ENCODE measurements at regions not wholly inside any gene's neighbourhood (a gene's known extent, or its start where the extent isn't known, plus 50 kb on each side); places are given as distances from the start of the nearest gene placed in this dataset.

GRCh38 chr9:116067566-116067965 lies 86.0 kb upstream of the PAPPA start:
- no peak overlapping the region for H3K4me3 ChIP-seq
- no peaks in the 10 kb centered on the region for H3K4me1 ChIP-seq (ENCODE audit: control insufficient read depth in 1 of 2, low read depth in 2 of 2)
- ATAC-seq (ENCODE audit: insufficient number of reproducible peaks, low FRiP score, low read depth) (no peak), DNase-seq (ENCODE audit: low spot score) (no peak)
- no peaks in the 10 kb centered on the region for H3K27me3 ChIP-seq (replicated peaks; ENCODE audit: insufficient read depth)
- TF ChIP-seq CTCF (IDR thresholded peaks at IDR 0.05) = no peak
- H3K36me3 ChIP-seq = no peaks in the 10 kb centered on the region
- no peak overlapping the region for H3K27ac ChIP-seq
- H3K9me3 ChIP-seq = no peaks in the 10 kb centered on the region

DNA sequence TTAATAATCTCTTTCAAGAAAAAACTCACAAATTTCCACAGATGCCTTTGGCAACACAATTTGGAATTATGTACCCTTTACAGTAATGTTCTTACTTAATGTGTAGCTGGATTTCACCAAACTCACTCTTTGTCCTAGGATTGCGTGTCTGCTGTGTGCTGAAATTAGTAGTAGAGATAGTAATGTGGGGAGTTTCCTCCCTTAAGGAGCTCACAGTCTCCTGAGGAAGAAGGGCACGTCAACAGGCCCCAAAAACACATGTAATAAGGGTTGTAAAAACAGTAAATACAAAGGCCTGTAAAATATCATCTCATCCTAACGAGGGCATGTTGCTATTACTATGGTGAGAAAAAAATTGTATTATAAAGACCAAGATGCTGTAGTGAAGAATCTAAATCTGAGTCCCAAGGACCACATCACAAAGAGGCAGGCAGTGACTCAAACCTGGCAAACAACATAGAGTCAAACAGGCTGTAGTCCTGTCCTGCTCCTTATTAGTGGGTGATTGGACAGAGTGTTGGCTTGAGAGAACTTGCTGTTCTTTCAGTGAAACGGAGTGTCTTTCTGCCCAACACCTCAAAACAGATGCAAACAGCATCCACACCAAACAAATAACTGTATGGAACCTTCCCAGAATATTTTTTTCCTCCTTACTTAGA lies 83.2 kb upstream of the PAPPA start:
- no peak for DNase-seq (ENCODE audit: low spot score)
- no peak for TF ChIP-seq CTCF (IDR thresholded peaks at IDR 0.05)
- no peak for ATAC-seq (ENCODE audit: insufficient number of reproducible peaks, low FRiP score, low read depth)

GRCh38 chr9:116072046-116072445 lies 81.5 kb upstream of the PAPPA start:
- Histone ChIP-seq H3K27ac (no peak overlapping the region), H3K36me3 (no peaks in the 10 kb centered on the region), H3K27me3 (replicated peaks; ENCODE audit: insufficient read depth) (no peaks in the 10 kb centered on the region), H3K4me1 (ENCODE audit: control insufficient read depth in 1 of 2, low read depth in 2 of 2) (no peaks in the 10 kb centered on the region), H3K9me3 (no peaks in the 10 kb centered on the region), H3K4me3 (no peak overlapping the region)
- ATAC-seq (ENCODE audit: insufficient number of reproducible peaks, low FRiP score, low read depth) (no peak), DNase-seq (ENCODE audit: low spot score) (no peak)
- no peak for TF ChIP-seq CTCF (IDR thresholded peaks at IDR 0.05)

More for the DNA sequence above, 83.2 kb upstream of the PAPPA start:
- H3K27ac ChIP-seq = no peak overlapping the region
- H3K4me3 ChIP-seq = no peak overlapping the region
- no peaks in the 10 kb centered on the region for H3K4me1 ChIP-seq (ENCODE audit: control insufficient read depth in 1 of 2, low read depth in 2 of 2)
- H3K36me3 ChIP-seq = no peaks in the 10 kb centered on the region
- no peaks in the 10 kb centered on the region for H3K27me3 ChIP-seq (replicated peaks; ENCODE audit: insufficient read depth)
- H3K9me3 ChIP-seq = no peaks in the 10 kb centered on the region

- DNase-seq (ENCODE audit: low spot score) (no peak), ATAC-seq (ENCODE audit: insufficient number of reproducible peaks, low FRiP score, low read depth) (no peak)
- Histone ChIP-seq H3K27ac (no peak overlapping the region), H3K4me1 (ENCODE audit: control insufficient read depth in 1 of 2, low read depth in 2 of 2) (no peaks in the 10 kb centered on the region), H3K9me3 (no peaks in the 10 kb centered on the region), H3K27me3 (replicated peaks; ENCODE audit: insufficient read depth) (no peaks in the 10 kb centered on the region), H3K36me3 (no peaks in the 10 kb centered on the region), H3K4me3 (no peak overlapping the region)
- no peak for TF ChIP-seq CTCF (IDR thresholded peaks at IDR 0.05)
These were observed 79.8 kb upstream of the PAPPA start for GRCh38 chr9:116073826-116074225.

DNA sequence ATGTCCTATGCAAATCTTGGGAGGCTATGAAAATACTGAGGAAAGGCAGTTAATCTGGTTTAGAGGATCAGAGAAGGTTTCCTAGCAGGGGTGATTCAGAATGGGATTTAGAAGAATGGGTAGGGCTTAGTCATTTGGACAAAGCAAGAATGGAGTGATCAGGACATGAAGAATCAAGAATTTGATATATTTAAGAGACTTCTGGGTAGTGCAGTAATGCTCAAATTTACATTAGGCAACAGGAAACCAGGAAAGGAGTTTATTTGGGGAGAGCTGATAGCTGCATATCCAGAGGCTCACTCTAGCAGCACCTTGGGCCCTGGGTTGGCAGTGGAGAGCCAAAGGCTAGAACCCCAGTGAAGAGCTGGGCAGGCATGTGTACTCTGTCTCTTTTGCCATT lies 78.9 kb upstream of the PAPPA start:
- H3K4me1 ChIP-seq (ENCODE audit: control insufficient read depth in 1 of 2, low read depth in 2 of 2) = no peaks in the 10 kb centered on the region
- no peak overlapping the region for H3K27ac ChIP-seq
- H3K36me3 ChIP-seq = no peaks in the 10 kb centered on the region
- no peak for TF ChIP-seq CTCF (IDR thresholded peaks at IDR 0.05)
- no peaks in the 10 kb centered on the region for H3K27me3 ChIP-seq (replicated peaks; ENCODE audit: insufficient read depth)
- ATAC-seq (ENCODE audit: insufficient number of reproducible peaks, low FRiP score, low read depth) (no peak), DNase-seq (ENCODE audit: low spot score) (no peak)
- H3K9me3 ChIP-seq = no peaks in the 10 kb centered on the region
- no peak overlapping the region for H3K4me3 ChIP-seq

Data from thoracic aorta (tissue), 2 donors.